HG03521 (cell line): ENCODE measurements at regions not wholly inside any gene's neighbourhood (a gene's known extent, or its start where the extent isn't known, plus 50 kb on each side); places are given as distances from the start of the nearest gene placed in this dataset.
"Not testable (repeated sequence)": the region's sequence is repeated elsewhere in the genome, so short reads cannot be mapped to it uniquely, and the experiment has no call there.

ENCODE experiments used
- ATAC-seq: cut with Tn5 transposase; IDR thresholded peaks from one replicate; pipeline ENCODE4 v1.9.1; 2021; ENCODE audit warnings: mild to moderate bottlenecking, moderate library complexity; ENCODE audit not compliant: unreplicated experiment

DNA sequence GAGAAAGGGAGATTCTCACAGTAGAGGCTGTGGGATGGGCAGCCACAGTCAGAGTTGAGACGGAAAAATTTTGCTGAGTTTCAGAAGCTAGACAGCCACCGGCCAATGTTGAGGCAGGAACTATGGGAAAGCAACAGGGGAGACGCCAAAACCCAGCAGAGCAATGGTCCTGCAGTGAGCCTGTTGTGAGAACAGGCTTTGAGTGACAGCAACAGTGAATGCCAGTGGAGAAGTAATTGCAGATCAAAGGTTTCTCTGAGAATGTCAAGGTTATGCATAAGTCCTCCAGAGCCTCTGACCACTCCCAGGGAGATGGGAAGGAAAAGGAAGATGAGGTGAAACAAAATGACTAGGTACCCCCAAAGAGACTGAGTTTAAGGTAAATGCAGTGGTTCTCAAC is 54.2 kb upstream of the DAAM1 start:
- no peak for ATAC-seq

DNA sequence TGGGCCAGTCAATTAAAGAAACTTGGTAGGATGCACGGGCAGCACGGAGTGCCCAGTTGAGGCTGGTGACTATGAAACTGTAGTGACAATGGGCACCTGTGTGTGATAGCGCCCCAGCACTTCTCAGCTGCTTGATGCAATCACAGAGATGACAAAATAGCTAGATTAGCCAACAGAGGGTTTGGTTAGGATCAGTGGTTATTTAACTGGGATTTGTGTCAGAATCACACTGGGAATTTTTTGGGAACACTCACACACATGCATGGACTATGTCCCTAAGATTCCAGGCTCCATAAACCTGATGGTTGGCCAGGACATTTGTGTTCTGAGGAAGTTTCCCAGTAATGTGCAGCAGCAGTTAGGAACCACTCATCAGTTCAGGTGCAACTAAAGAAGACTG is 51.2 kb upstream of the DAAM1 start:
- no peak for ATAC-seq

DNA sequence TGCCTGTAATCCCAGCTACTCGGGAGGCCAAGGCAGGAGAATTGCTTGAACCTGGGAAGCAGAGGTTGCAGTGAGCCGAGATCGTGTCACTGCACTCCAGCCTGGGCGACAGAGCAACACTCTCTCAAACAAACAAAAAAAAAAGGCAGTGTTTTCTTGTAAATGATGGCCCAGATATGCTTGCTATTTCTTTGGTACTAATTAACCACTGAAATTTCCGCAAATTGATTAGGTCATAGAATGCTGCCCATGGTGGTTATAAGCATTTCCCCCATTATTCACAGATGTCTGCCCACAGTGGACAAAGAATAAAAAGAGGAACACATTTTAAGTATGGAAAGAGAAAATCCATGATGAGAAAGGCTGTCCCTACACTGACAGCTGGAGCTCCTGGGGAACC is 49.9 kb upstream of the DAAM1 start:
- not testable (repeated sequence) for ATAC-seq
